ENCODE measurements at regions not wholly inside any gene's neighbourhood (a gene's known extent, or its start where the extent isn't known, plus 50 kb on each side); places are given as distances from the start of the nearest gene placed in this dataset.
"Not testable (repeated sequence)": the region's sequence is repeated elsewhere in the genome, so short reads cannot be mapped to it uniquely, and the experiment has no call there.

GRCh38 chr15:99454941-99455788 is 110.6 kb upstream of the MEF2A start:
- DNase-seq (ENCODE audit: low spot score): peak; percentile 97
- TF ChIP-seq CTCF (conservative IDR thresholded peaks at IDR 0.05; ENCODE audit: low read depth): no peak
- peak overlapping the region; percentile 99 for H3K27ac ChIP-seq
- POLR2A ChIA-PET (ENCODE audit: low non-redundant PET): interaction anchor here (0.5 kb wide), 1 partner anchor 151 kb away, joined by 3 read pairs; no protein-coding TSS in a partner anchor
- CTCF ChIA-PET: interaction anchor here (0.6 kb wide), 3 partner anchors 21 to 65 kb away, joined by 3 to 5 read pairs (median 3); no protein-coding TSS in a partner anchor

GRCh38 chr15:99455789-99456160 is 110.0 kb upstream of the MEF2A start:
- ChIA-PET POLR2A (ENCODE audit: low non-redundant PET) (interaction anchor here (0.5 kb wide), 1 partner anchor 151 kb away, joined by 3 read pairs; no protein-coding TSS in a partner anchor), CTCF (interaction anchor here (0.6 kb wide), 2 partner anchors 22 to 65 kb away, joined by 3 to 5 read pairs; no protein-coding TSS in a partner anchor)
- no peak for DNase-seq (ENCODE audit: low spot score)
- TF ChIP-seq CTCF (conservative IDR thresholded peaks at IDR 0.05; ENCODE audit: low read depth): no peak
- H3K27ac ChIP-seq: peak overlapping the region; percentile 99

DNA sequence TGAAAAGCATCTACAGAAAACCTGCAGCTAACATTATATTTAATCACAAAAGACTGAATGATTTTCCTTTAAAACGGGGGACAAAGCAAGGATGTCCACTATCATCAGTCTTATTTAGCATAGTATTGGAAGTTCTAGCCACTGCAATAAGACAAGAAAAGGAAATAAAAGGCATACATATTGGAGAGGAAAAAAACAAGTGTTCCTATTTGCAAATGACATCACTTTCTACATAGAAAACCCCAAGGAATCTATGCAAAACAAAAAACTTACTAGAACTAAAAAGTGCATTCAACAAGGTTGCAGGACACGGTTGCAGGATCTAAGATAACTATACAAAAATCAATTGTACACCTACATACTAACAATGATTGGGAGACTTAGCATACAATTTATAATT is 101.6 kb upstream of the MEF2A start:
- no peak for DNase-seq (ENCODE audit: low spot score)
- ChIA-PET CTCF (interaction anchor here (0.6 kb wide), 1 partner anchor 391 kb away, joined by 3 read pairs; no protein-coding TSS in a partner anchor), POLR2A (ENCODE audit: low non-redundant PET) (no interaction called here)
- no peak for TF ChIP-seq CTCF (conservative IDR thresholded peaks at IDR 0.05; ENCODE audit: low read depth)
- H3K27ac ChIP-seq: no peak overlapping the region

DNA sequence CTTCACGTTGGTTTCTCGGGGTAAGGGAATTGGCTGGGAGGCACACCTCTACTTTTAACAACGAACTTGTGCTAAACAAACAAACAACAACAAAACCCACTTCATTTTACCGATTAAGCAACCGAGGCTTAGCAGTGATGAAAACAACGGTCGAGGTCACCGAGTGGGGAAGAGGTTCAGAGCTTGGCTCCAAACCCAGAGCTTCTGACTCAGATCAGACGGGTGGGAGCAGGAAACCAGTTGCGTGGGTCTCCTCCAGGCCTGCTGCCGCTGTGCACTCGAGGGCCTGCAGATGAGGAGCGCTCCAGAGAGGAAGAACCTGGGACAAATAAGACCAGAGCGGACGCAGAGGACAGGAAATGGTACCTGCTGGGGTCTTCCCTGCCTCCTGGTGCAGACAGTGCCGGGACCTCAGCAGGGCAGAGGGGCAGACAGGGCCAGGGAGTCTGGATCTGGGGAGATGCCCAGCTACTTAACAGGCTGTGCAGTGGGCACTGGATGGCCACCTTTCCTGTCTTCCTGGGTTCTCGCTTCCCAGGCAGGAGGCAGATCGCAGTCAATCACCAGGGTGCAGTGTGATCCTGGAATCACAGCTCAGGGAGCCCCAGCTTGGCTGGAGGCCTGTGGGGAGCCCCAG is 99.0 kb upstream of the MEF2A start:
- ChIA-PET CTCF (interaction anchor here (0.6 kb wide), 1 partner anchor 366 kb away, joined by 4 read pairs; no protein-coding TSS in a partner anchor), POLR2A (ENCODE audit: low non-redundant PET) (no interaction called here)
- no peak for DNase-seq (ENCODE audit: low spot score)
- H3K27ac ChIP-seq: peak overlapping the region; percentile 49
- TF ChIP-seq CTCF (conservative IDR thresholded peaks at IDR 0.05; ENCODE audit: low read depth): no peak

GRCh38 chr15:99467338-99467720 is 98.5 kb upstream of the MEF2A start:
- TF ChIP-seq CTCF (conservative IDR thresholded peaks at IDR 0.05; ENCODE audit: low read depth): no peak
- H3K27ac ChIP-seq: peak overlapping the region; percentile 49
- POLR2A ChIA-PET (ENCODE audit: low non-redundant PET): no interaction called here
- DNase-seq (ENCODE audit: low spot score): no peak
- CTCF ChIA-PET: interaction anchor here (0.6 kb wide), 1 partner anchor 367 kb away, joined by 4 read pairs; no protein-coding TSS in a partner anchor

DNA sequence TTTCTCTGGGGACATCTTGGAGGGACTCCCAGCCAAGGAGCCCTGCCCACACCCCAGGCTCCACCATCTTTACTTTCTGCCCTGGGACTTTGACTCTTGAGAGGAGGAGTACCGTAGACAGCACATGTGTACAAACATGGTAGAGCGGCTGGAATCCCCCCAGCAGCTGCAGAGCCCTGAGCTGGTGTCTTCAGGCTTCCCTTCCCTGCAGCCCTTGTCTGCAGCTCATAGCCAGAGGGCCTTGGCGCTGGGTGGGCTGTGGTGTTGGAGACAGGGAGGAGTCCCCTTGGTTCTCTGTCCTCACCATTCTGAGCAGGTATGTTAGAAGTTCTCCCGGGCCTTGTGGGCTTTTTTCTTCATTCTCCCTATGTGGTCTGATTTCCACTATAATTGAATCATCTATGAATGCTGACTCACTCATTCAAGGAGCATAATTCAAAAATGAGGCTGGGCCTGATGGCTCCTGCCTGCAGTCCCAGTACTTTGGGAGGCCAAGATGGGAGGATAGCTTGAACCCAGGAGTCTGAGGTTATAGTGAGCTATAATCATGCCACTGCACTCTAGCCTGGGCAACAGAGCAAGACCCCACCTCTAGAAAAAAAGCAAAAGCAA is 97.8 kb upstream of the MEF2A start:
- no peak for DNase-seq (ENCODE audit: low spot score)
- ChIA-PET POLR2A (ENCODE audit: low non-redundant PET) (no interaction called here), CTCF (no interaction called here)
- H3K27ac ChIP-seq: peak overlapping the region; percentile 49
- no peak for TF ChIP-seq CTCF (conservative IDR thresholded peaks at IDR 0.05; ENCODE audit: low read depth)

DNA sequence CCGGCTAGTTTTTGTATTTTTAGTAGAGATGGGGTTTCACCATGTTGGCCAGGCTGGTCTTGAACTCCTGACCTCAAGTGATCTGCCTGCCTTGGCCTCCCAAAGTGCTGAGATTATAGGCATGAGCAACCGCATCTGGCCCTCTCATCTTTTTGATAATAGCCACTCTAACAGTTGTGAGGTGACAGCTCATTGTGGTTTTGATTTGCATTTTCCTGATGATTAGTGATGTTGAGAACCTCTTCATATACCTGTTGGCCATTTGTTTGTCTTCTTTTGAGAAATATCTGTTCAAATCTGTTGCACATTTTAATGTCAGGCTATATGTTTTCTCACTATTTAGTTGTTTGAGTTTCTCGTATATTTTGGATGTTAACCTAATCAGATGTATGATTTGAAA is 95.6 kb upstream of the MEF2A start:
- DNase-seq (ENCODE audit: low spot score); CTCF ChIA-PET; H3K27ac ChIP-seq; POLR2A ChIA-PET (ENCODE audit: low non-redundant PET): not testable (repeated sequence)
